HEK293 (cell line): ENCODE measurements at regions not wholly inside any gene's neighbourhood (a gene's known extent, or its start where the extent isn't known, plus 50 kb on each side); places are given as distances from the start of the nearest gene placed in this dataset.

Source experiments
- CTCF ChIA-PET: fragments of 350-600 bp; formaldehyde crosslinking; extraction: SDS; loops from one replicate; lab custom pipeline; 2021; ENCODE audit warnings: antibody characterized with exemption; lab: Yijun Ruan, JAX
- POLR2A ChIA-PET: fragments of 300-600 bp; formaldehyde crosslinking; extraction: SDS; loops from one replicate; lab custom pipeline; 2020; ENCODE audit warnings: antibody characterized with exemption, inconsistent platforms; lab: Yijun Ruan, JAX
- H3K27ac ChIP-seq: fragments of 200-500 bp; sonication (Bioruptor generic); 2 replicates; pipeline ENCODE4 v1.5.1; 2014; ENCODE audit warnings: low read depth, low read length, control low read depth, inconsistent platforms; ENCODE audit errors: extremely low read depth
- H3K36me3 ChIP-seq, 2 experiments: fragments of 200-500 bp in 1 of 2; sonication (Bioruptor generic) in 1 of 2; 1 replicate in 1 of 2; 2 replicates in 1 of 2; pipeline ENCODE4 v1.5.1; 2014 to 2017; ENCODE audit warnings: inconsistent platforms in 2 of 2, low read length in 2 of 2; ENCODE audit not compliant: control insufficient read depth in 2 of 2, insufficient read depth in 1 of 2
- H3K4me1 ChIP-seq: fragments of 200-500 bp; sonication (Bioruptor generic); 2 replicates; pipeline ENCODE4 v1.5.1; 2014; ENCODE audit warnings: mild to moderate bottlenecking, low read length, inconsistent platforms; ENCODE audit not compliant: control insufficient read depth, insufficient read depth
- H3K4me3 ChIP-seq: 2 replicates; pipeline ENCODE4 v1.5.1; 2011; ENCODE audit warnings: low read depth, mild to moderate bottlenecking, control low read depth, low read length, moderate library complexity
- H3K9me3 ChIP-seq: fragments of 200-500 bp; sonication (Bioruptor generic); 2 replicates; pipeline ENCODE4 v1.5.1; 2014; ENCODE audit warnings: low read depth, low read length, inconsistent platforms; ENCODE audit not compliant: control insufficient read depth, insufficient read depth
- BCL11A ChIP-seq: fragments of 450-650 bp; formaldehyde crosslinking; IDR thresholded peaks from 2 replicates; pipeline ENCODE4 v1.5.1; 2016; ENCODE audit warnings: low read depth, missing biosample characterization, missing genetic modification characterization
- GLI2 ChIP-seq: fragments of 450-650 bp; formaldehyde crosslinking; IDR thresholded peaks from 2 replicates; pipeline ENCODE4; 2017; ENCODE audit warnings: missing biosample characterization, missing genetic modification characterization, low read depth, borderline replicate concordance
- GLIS1 ChIP-seq: fragments of 450-650 bp; formaldehyde crosslinking; IDR thresholded peaks from 2 replicates; pipeline ENCODE4 v1.5.1; 2016; ENCODE audit warnings: missing biosample characterization, missing genetic modification characterization
- KLF8 ChIP-seq: fragments of 450-650 bp; formaldehyde crosslinking; IDR thresholded peaks from 2 replicates; pipeline ENCODE4 v1.5.1; 2016; ENCODE audit warnings: missing biosample characterization, missing genetic modification characterization
- OSR2 ChIP-seq: fragments of 450-650 bp; formaldehyde crosslinking; IDR thresholded peaks from 2 replicates; pipeline ENCODE4 v1.5.1; 2016; ENCODE audit warnings: missing biosample characterization, missing genetic modification characterization
- SCRT2 ChIP-seq: fragments of 450-650 bp; formaldehyde crosslinking; IDR thresholded peaks from 2 replicates; pipeline ENCODE4 v1.5.1; 2016; ENCODE audit warnings: missing biosample characterization, missing genetic modification characterization
- SP2 ChIP-seq: fragments of 450-650 bp; formaldehyde crosslinking; IDR thresholded peaks from 2 replicates; pipeline ENCODE4 v1.5.1; 2016; ENCODE audit warnings: missing biosample characterization, missing genetic modification characterization
- SP7 ChIP-seq: fragments of 450-650 bp; formaldehyde crosslinking; IDR thresholded peaks from 2 replicates; pipeline ENCODE4 v1.5.1; 2016; ENCODE audit warnings: missing biosample characterization, missing genetic modification characterization
- TRIM28 ChIP-seq: IDR thresholded peaks from 2 replicates; pipeline ENCODE4 v1.6.1; 2011; ENCODE audit warnings: low read length, control low read depth, borderline replicate concordance
- ZEB2 ChIP-seq: fragments of 450-650 bp; formaldehyde crosslinking; IDR thresholded peaks from 2 replicates; pipeline ENCODE4 v1.5.1; 2016; ENCODE audit warnings: missing biosample characterization, missing genetic modification characterization
- ZNF10 ChIP-seq: fragments of 450-650 bp; formaldehyde crosslinking; IDR thresholded peaks from 2 replicates; pipeline ENCODE4 v1.5.1; 2017; ENCODE audit warnings: missing biosample characterization, missing genetic modification characterization
- ZNF157 ChIP-seq: fragments of 450-650 bp; formaldehyde crosslinking; IDR thresholded peaks from 2 replicates; pipeline ENCODE4 v1.5.1; 2016; ENCODE audit warnings: missing biosample characterization, missing genetic modification characterization
- ZNF366 ChIP-seq: fragments of 450-650 bp; formaldehyde crosslinking; conservative IDR thresholded peaks from 2 replicates; pipeline ENCODE4 v1.5.1; 2016; ENCODE audit warnings: missing biosample characterization, missing genetic modification characterization
- ZNF394 ChIP-seq: fragments of 450-650 bp; formaldehyde crosslinking; IDR thresholded peaks from 2 replicates; pipeline ENCODE4 v1.5.1; 2016; ENCODE audit warnings: missing biosample characterization, missing genetic modification characterization, mild to moderate bottlenecking, moderate library complexity, borderline replicate concordance
- ZNF529 ChIP-seq: fragments of 450-650 bp; formaldehyde crosslinking; IDR thresholded peaks from 2 replicates; pipeline ENCODE4 v1.5.1; 2017; ENCODE audit warnings: missing genetic modification characterization, missing biosample characterization; ENCODE audit not compliant: insufficient replicate concordance
- ZNF555 ChIP-seq: fragments of 450-650 bp; formaldehyde crosslinking; conservative IDR thresholded peaks from 2 replicates; pipeline ENCODE4 v1.5.1; 2017; ENCODE audit warnings: missing biosample characterization, mild to moderate bottlenecking, missing genetic modification characterization, inconsistent platforms
- ZNF629 ChIP-seq: fragments of 450-650 bp; formaldehyde crosslinking; IDR thresholded peaks from 2 replicates; pipeline ENCODE4 v1.5.1; 2017; ENCODE audit warnings: missing biosample characterization, missing genetic modification characterization
- ZNF658 ChIP-seq: fragments of 450-650 bp; formaldehyde crosslinking; IDR thresholded peaks from 2 replicates; pipeline ENCODE4; 2016; ENCODE audit warnings: missing biosample characterization, missing genetic modification characterization
- ZNF707 ChIP-seq: fragments of 450-650 bp; formaldehyde crosslinking; IDR thresholded peaks from 2 replicates; pipeline ENCODE4 v1.5.1; 2016; ENCODE audit warnings: missing biosample characterization, missing genetic modification characterization
- ZNF843 ChIP-seq: fragments of 450-650 bp; formaldehyde crosslinking; IDR thresholded peaks from 2 replicates; pipeline ENCODE4 v1.5.1; 2016; ENCODE audit warnings: missing biosample characterization, missing genetic modification characterization
- TF ChIP-seq, protein P1 (sequence below): fragments of 450-650 bp; formaldehyde crosslinking; IDR thresholded peaks from 2 replicates; pipeline ENCODE4 v1.5.1; 2017; ENCODE audit warnings: missing biosample characterization, missing genetic modification characterization
- TF ChIP-seq, protein P2 (sequence below): fragments of 450-650 bp; formaldehyde crosslinking; IDR thresholded peaks from 2 replicates; pipeline ENCODE4 v1.5.1; 2016; ENCODE audit warnings: missing biosample characterization, missing genetic modification characterization
- TF ChIP-seq, protein P3 (sequence below): fragments of 450-650 bp; formaldehyde crosslinking; IDR thresholded peaks from 2 replicates; pipeline ENCODE4 v1.5.1; 2017; ENCODE audit warnings: missing biosample characterization, missing genetic modification characterization
- TF ChIP-seq, protein P4 (sequence below): fragments of 450-650 bp; formaldehyde crosslinking; IDR thresholded peaks from 2 replicates; pipeline ENCODE4 v1.5.1; 2016; ENCODE audit warnings: missing biosample characterization, missing genetic modification characterization
- TF ChIP-seq, protein P5 (sequence below): fragments of 450-650 bp; formaldehyde crosslinking; IDR thresholded peaks from 2 replicates; pipeline ENCODE4 v1.5.1; 2016; ENCODE audit warnings: missing biosample characterization, missing genetic modification characterization

DNA sequence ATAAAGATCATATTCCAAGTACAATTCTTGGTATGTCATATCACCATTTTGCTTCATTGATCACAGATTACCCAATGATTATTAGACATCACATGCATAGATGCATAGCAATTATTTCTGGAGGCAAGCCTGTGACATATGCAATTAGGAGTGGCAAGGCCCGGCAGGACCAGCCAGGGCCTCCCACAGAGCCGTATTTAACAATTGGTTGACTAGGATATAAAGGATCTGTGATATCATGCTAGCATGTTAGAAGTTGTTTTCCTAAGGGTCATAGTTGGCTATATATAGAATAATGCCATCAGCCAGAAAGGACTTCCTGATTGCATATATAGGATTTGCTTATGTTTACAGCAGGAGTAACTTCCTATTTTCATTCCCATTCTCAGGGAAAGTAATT, 103.5 kb upstream of the OTUD4 start:
- no peaks in the 10 kb centered on the region for H3K36me3 ChIP-seq
- H3K4me3 ChIP-seq = no peak overlapping the region
- H3K27ac ChIP-seq = no peak overlapping the region
- ChIA-PET POLR2A (no interaction called here), CTCF (interaction anchor here (0.6 kb wide), 1 partner anchor 28 kb away, joined by 3 read pairs; no protein-coding TSS in a partner anchor)
- TF ChIP-seq GLIS1 (tag by site-specific recombination) (peak; percentile 57; the same call in 1 of the 2 replicates), ZNF629 (tag by site-specific recombination) (peak; percentile 80), OSR2 (tag by site-specific recombination) (peak; percentile 38; the same call in 1 of the 2 replicates), TRIM28 (peak; percentile 26; the same call in 1 of the 2 replicates), ZNF843 (peak; percentile 39; the same call in 1 of the 2 replicates), ZNF658 (no peak), GLI2 (tag by site-specific recombination) (0 out of 2 replicates have a peak, but pooled peaks have one; percentile 33), ZEB2 (peak; percentile 32; the same call in 1 of the 2 replicates), KLF8 (tag by site-specific recombination) (peak; percentile 34; the same call in 1 of the 2 replicates), ZNF707 (no peak), ZNF529 (tag by site-specific recombination) (no peak), SP7 (tag by site-specific recombination) (peak; percentile 64), ZNF394 (tag by site-specific recombination) (0 out of 2 replicates have a peak, but pooled peaks have one; percentile 20), BCL11A (no peak), SP2 (tag by site-specific recombination) (no peak), ZNF366 (tag by site-specific recombination) (0 out of 2 replicates have a peak, but pooled peaks have one; percentile 40)
- TF ChIP-seq, protein P1, sequence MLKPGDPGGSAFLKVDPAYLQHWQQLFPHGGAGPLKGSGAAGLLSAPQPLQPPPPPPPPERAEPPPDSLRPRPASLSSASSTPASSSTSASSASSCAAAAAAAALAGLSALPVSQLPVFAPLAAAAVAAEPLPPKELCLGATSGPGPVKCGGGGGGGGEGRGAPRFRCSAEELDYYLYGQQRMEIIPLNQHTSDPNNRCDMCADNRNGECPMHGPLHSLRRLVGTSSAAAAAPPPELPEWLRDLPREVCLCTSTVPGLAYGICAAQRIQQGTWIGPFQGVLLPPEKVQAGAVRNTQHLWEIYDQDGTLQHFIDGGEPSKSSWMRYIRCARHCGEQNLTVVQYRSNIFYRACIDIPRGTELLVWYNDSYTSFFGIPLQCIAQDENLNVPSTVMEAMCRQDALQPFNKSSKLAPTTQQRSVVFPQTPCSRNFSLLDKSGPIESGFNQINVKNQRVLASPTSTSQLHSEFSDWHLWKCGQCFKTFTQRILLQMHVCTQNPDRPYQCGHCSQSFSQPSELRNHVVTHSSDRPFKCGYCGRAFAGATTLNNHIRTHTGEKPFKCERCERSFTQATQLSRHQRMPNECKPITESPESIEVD = peak; percentile 50; the same call in 1 of the 2 replicates
- TF ChIP-seq, protein P2, sequence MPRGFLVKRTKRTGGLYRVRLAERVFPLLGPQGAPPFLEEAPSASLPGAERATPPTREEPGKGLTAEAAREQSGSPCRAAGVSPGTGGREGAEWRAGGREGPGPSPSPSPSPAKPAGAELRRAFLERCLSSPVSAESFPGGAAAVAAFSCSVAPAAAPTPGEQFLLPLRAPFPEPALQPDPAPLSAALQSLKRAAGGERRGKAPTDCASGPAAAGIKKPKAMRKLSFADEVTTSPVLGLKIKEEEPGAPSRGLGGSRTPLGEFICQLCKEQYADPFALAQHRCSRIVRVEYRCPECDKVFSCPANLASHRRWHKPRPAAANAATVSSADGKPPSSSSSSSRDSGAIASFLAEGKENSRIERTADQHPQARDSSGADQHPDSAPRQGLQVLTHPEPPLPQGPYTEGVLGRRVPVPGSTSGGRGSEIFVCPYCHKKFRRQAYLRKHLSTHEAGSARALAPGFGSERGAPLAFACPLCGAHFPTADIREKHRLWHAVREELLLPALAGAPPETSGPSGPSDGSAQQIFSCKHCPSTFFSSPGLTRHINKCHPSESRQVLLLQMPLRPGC (tag by site-specific recombination) = 0 out of 2 replicates have a peak, but pooled peaks have one; percentile 15
- H3K4me1 ChIP-seq = no peaks in the 10 kb centered on the region
- H3K9me3 ChIP-seq = no peaks in the 10 kb centered on the region

DNA sequence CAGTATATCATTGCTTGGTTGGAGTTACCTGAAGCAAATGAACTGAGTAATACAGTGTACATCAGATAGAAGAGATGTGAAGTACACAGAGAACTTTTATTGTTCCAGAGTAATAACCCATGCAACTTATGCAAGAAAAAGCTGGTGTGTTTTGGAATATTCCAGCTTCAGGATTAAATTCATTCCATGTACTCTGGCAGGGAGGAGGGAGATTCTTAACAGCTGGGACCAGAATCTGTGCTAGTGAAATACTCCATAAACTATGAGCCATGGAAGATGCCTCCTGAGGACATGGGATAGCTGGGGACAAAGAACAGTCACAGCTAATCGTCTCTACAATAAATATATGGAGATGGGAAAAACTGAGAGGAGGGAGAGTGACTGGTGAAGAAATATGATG, 101.6 kb upstream of the OTUD4 start:
- ChIA-PET POLR2A (no interaction called here), CTCF (interaction anchor here (0.6 to 0.9 kb wide), 2 partner anchors 18 to 328 kb away, joined by 3 read pairs; no protein-coding TSS in a partner anchor)
- Histone ChIP-seq H3K4me3 (no peak overlapping the region), H3K9me3 (no peaks in the 10 kb centered on the region)
- TF ChIP-seq ZNF157 (tag by site-specific recombination) = no peak
- TF ChIP-seq, all 188 proteins: peak for 0
- Histone ChIP-seq H3K36me3 (no peaks in the 10 kb centered on the region), H3K4me1 (no peaks in the 10 kb centered on the region), H3K27ac (no peak overlapping the region)

DNA sequence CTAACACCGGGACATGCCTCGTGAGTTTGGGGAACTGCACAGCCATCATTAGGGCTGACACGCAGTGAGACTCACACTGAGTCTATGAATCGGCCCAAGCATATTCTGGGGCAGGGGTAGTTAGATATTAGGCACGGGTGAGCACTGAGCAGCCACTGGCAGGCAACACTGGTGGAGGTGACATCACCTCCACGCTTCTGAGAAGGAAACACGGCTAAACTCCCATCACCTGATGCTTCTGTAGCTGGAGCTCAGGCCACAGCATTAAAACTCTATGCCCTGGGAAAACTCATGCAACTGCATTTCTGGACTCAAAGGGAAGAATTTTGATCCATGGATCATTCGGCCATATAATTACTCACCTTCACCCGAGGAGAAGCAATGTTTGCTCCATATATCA, 100.8 kb upstream of the OTUD4 start:
- no peaks in the 10 kb centered on the region for H3K36me3 ChIP-seq
- CTCF ChIA-PET = interaction anchor here (0.9 kb wide), 1 partner anchor 329 kb away, joined by 3 read pairs; no protein-coding TSS in a partner anchor
- TF ChIP-seq SCRT2 (tag by site-specific recombination) (peak; percentile 70), ZNF555 (no peak), ZNF10 (tag by site-specific recombination) (peak; percentile 95)
- TF ChIP-seq, protein P3, sequence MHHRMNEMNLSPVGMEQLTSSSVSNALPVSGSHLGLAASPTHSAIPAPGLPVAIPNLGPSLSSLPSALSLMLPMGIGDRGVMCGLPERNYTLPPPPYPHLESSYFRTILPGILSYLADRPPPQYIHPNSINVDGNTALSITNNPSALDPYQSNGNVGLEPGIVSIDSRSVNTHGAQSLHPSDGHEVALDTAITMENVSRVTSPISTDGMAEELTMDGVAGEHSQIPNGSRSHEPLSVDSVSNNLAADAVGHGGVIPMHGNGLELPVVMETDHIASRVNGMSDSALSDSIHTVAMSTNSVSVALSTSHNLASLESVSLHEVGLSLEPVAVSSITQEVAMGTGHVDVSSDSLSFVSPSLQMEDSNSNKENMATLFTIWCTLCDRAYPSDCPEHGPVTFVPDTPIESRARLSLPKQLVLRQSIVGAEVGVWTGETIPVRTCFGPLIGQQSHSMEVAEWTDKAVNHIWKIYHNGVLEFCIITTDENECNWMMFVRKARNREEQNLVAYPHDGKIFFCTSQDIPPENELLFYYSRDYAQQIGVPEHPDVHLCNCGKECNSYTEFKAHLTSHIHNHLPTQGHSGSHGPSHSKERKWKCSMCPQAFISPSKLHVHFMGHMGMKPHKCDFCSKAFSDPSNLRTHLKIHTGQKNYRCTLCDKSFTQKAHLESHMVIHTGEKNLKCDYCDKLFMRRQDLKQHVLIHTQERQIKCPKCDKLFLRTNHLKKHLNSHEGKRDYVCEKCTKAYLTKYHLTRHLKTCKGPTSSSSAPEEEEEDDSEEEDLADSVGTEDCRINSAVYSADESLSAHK = no peak
- TF ChIP-seq, protein P4, sequence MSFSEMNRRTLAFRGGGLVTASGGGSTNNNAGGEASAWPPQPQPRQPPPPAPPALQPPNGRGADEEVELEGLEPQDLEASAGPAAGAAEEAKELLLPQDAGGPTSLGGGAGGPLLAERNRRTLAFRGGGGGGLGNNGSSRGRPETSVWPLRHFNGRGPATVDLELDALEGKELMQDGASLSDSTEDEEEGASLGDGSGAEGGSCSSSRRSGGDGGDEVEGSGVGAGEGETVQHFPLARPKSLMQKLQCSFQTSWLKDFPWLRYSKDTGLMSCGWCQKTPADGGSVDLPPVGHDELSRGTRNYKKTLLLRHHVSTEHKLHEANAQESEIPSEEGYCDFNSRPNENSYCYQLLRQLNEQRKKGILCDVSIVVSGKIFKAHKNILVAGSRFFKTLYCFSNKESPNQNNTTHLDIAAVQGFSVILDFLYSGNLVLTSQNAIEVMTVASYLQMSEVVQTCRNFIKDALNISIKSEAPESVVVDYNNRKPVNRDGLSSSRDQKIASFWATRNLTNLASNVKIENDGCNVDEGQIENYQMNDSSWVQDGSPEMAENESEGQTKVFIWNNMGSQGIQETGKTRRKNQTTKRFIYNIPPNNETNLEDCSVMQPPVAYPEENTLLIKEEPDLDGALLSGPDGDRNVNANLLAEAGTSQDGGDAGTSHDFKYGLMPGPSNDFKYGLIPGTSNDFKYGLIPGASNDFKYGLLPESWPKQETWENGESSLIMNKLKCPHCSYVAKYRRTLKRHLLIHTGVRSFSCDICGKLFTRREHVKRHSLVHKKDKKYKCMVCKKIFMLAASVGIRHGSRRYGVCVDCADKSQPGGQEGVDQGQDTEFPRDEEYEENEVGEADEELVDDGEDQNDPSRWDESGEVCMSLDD = no peak
- TF ChIP-seq, protein P5, sequence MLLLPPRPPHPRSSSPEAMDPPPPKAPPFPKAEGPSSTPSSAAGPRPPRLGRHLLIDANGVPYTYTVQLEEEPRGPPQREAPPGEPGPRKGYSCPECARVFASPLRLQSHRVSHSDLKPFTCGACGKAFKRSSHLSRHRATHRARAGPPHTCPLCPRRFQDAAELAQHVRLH = no peak

More for the DNA sequence above, 100.8 kb upstream of the OTUD4 start:
- H3K4me3 ChIP-seq = no peak overlapping the region
- POLR2A ChIA-PET = no interaction called here
- no peaks in the 10 kb centered on the region for H3K4me1 ChIP-seq
- H3K27ac ChIP-seq = no peak overlapping the region
- no peaks in the 10 kb centered on the region for H3K9me3 ChIP-seq
